Omental fat pad (tissue), 3 donors: ENCODE measurements at regions not wholly inside any gene's neighbourhood (a gene's known extent, or its start where the extent isn't known, plus 50 kb on each side); places are given as distances from the start of the nearest gene placed in this dataset.

Experiments used
- ATAC-seq: fragments of 150-250 bp; one replicate; pipeline ENCODE4 v1.9.1; 2016; ENCODE audit warnings: mild to moderate bottlenecking, moderate library complexity; ENCODE audit not compliant: low FRiP score
- DNase-seq: peaks from one replicate; pipeline ENCODE4 v3.0.0-alpha.2; 2019; ENCODE audit warnings: low spot score
- CTCF ChIP-seq, 3 donors: fragments of 450-650 bp; IDR thresholded peaks; one replicate each; pipeline ENCODE4 v1.5.1; 2016 to 2017; ENCODE audit warnings: antibody characterized with exemption in 3 of 3, mild to moderate bottlenecking in 3 of 3, moderate library complexity in 2 of 3

- no peak for ATAC-seq
- no peak for TF ChIP-seq CTCF (IDR thresholded peaks at IDR 0.05)
Observed at GRCh38 chr15:97386940-97387339, 573.6 kb upstream of the ARRDC4 start.

GRCh38 chr15:97401195-97401594, 559.3 kb upstream of the ARRDC4 start:
- DNase-seq, result no peak
- no peak for ATAC-seq
- TF ChIP-seq CTCF (IDR thresholded peaks at IDR 0.05), result no peak

More at GRCh38 chr15:97386940-97387339, 573.6 kb upstream of the ARRDC4 start:
- DNase-seq, result no peak

GRCh38 chr15:97401970-97402369, 558.5 kb upstream of the ARRDC4 start:
- DNase-seq, result no peak
- ATAC-seq, result no peak
- no peak for TF ChIP-seq CTCF (IDR thresholded peaks at IDR 0.05)

- ATAC-seq, result no peak
- no peak for DNase-seq
- TF ChIP-seq CTCF (IDR thresholded peaks at IDR 0.05), result no peak
Observed at GRCh38 chr15:97406841-97407240, 553.7 kb upstream of the ARRDC4 start.

- TF ChIP-seq CTCF (IDR thresholded peaks at IDR 0.05), result no peak
- no peak for ATAC-seq
Observed at GRCh38 chr15:97410897-97411575, 549.5 kb upstream of the ARRDC4 start.

GRCh38 chr15:97420130-97420529, 540.4 kb upstream of the ARRDC4 start:
- DNase-seq (no peak), ATAC-seq (no peak)
- TF ChIP-seq CTCF (IDR thresholded peaks at IDR 0.05), result no peak

More at GRCh38 chr15:97410897-97411575, 549.5 kb upstream of the ARRDC4 start:
- no peak for DNase-seq

- ATAC-seq, result no peak
- no peak for DNase-seq
- no peak for TF ChIP-seq CTCF (IDR thresholded peaks at IDR 0.05)
Observed at GRCh38 chr15:97425596-97425995, 534.9 kb upstream of the ARRDC4 start.
